NCI-H146 (cell line): ENCODE measurements at regions not wholly inside any gene's neighbourhood (a gene's known extent, or its start where the extent isn't known, plus 50 kb on each side); places are given as distances from the start of the nearest gene placed in this dataset.

Source experiments
- DNase-seq: peaks from one replicate; lab custom pipeline; 2025; lab: John Stamatoyannopoulos, UW

DNA sequence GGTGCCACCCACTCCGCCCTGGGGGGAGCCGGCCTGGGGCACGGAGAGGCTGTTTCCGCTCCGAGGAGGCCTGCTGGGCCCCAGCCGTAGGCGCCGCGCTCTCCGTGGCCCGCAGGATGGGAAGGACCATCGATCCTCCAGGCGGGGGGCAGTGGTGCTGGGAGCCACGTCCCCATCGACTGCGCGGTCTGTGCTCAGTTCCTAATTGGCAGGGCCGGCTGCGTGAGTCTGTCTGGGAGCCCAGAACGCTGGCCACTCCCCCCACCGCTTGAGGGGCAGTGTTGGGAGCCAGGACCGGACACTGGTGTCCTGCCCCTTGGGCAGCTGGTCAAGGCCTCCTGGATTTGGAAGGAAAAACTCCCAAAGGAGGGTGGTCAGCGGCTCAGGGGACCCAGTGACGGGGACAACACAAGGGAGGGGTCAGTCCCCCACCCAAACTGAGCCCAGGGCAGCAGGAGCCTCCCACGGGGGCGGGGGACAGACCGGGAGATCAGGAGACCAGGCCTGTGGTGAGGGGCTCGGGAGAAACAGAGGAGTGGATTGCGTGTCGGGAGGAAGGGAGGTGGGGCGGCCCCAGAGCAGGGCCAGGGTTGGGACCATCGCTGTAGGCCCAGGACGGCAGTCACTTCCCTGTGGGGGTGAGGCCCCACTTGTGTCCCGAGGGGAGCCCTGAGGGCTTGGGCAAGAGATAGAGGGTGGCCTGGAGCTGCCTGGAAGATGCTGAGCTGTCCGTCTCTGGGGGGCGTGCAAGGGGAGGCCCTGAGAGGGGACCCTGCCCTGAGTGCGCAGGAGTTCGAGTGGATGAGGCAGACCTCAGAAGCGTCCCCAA lies 89.0 kb downstream of the UNCX start:
- no peak for DNase-seq

DNA sequence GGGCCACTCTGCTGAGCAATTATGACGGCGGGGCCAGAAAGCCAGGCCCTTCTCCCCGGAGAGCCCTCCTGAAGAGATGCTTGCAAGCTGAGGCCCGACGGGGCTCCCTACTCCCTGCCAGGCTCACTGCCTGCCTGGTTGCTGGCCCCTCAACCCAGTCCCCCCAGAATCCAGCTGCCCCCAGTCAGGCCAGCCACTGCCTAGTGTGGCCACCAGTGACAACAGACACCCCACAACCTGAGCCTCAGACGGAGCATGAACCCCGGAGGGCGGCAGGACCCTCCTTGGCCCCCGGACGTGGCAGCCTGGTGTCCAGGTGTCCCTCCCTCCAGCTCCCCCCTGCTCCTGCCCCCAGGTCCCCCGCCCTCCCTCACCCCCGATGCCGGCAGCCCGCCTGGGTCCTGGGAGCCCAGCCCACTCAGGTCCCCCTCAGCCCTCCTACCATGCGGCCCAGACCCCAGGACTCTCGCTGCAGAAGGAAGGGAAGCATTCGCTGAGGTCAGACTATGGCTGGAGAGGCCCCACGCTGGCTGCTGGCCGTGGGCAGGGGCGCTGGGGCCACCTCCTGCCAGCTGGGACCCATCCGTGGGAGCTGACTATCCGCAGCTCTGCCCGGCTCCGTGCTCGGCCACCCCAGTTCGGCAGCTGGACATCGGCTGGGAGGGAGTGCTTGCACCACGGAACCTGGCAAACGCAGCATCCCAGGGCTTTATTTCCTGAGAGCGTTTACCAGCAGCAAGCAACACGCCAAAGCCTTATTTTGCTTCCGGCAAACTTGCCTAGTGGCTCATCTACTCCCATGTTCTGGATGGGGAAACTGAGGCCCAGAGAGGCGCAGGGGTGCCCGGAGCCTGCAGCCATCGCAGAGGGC lies 89.8 kb downstream of the UNCX start:
- DNase-seq: no peak

- no peak for DNase-seq
These were observed 90.7 kb downstream of the UNCX start for GRCh38 chr7:1323178-1324027.

- no peak for DNase-seq
These were observed 91.6 kb downstream of the UNCX start for GRCh38 chr7:1324028-1324900.

DNA sequence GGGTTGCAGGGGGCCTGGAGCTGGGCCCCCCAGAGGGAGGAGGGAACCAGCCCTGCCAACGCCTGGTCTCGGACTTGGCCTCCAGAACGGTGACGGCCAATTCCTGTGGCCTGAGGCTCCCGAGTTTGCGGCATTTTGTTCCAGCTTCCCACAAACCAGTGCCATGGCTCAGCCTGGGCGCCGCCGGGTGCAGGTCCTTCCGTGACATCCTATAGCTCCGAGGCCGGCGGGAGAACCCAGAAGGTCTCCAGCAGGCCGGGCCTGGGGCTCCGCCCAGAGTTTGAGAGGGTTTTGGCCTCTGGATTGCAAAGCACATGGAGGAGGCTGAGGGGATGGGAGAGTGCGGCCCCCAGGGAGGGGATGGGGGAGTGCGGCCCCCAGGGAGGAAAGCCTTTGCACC lies 92.6 kb downstream of the UNCX start:
- no peak for DNase-seq

- DNase-seq: no peak
These were observed 93.2 kb downstream of the UNCX start for GRCh38 chr7:1325646-1326510.

GRCh38 chr7:1326511-1326785 lies 93.8 kb downstream of the UNCX start:
- DNase-seq: no peak

GRCh38 chr7:1329261-1329660 lies 96.6 kb downstream of the UNCX start:
- DNase-seq: no peak

- DNase-seq: no peak
These were observed 97.5 kb downstream of the UNCX start for GRCh38 chr7:1329966-1330800.

DNA sequence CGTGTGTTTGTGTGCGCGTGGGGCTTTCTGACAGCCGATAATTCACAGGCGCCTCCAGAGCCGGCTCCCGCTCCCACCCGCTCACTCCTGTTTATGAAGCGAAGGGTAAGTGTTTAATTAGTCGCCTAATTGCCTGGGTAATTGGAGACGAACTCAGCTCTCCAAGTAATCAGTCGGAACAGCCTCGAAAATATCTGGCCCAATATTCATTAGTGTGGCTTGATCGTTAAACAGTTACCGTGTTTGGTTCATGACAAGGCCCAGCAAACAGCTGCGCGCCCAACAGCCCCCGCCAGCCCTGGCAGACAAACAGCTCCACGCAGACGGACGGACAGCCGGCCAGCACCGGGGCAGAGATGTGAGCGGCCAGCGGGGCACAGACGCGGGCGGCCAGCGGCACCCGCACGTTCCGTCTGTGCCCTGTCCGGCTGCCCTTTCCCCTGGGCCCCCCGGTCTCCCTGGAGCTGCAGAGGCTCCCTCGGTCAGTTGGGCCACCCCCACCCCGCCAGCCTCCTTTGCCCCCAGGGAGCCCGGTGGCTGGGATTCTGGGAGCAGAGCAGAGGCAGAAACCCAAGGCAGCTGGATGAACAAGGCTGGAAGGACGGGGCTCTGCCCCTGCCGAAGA lies 98.2 kb downstream of the UNCX start:
- no peak for DNase-seq

DNA sequence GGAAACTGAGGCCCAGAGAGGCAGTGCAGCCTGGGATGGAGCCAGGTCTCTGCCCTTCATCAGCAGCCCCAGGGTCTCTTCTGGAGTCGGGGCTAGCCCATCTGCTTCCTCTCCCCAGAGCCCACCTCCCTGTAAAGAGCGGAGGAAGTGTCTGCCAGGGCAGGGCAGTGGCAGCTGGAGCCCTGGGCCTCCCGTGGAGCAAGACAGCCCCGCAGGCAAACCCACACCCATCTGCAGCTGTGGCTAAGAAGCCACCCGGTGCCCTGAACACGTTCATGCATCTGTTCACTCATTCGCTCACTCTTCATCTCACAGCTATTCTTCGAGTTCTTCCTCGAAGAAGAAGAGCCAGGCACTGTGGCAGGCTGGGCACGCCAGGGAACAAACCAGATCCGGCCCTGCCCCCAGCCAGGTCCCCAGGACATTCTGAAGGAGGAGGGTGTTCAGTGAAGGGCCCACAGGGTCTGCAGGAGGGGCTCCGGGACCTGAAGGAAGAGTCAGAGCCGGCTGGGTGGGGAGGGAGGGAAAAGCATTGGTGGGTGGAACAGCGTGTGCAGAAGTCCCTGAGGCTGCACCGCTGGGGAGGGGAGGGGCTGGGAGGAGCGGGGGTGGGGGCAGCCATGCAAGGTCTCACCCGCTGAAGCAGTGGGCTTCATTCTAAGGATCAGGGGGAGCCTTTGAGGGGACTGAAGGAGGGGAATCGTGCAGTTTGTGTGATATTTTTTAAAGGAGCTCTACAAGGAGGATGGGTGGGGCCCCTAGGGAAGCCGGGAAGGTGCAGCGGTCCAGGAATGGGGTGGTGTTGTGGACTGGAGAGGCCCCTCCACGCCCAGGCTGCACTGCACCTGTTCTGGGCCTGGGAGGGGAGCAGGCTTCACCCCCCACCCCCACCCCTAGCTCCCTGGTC lies 99.1 kb downstream of the UNCX start:
- peak; percentile 38 for DNase-seq

GRCh38 chr7:1336509-1336908 lies 103.8 kb downstream of the UNCX start:
- no peak for DNase-seq

- no peak for DNase-seq
These were observed 106.9 kb downstream of the UNCX start for GRCh38 chr7:1339611-1340010.

DNA sequence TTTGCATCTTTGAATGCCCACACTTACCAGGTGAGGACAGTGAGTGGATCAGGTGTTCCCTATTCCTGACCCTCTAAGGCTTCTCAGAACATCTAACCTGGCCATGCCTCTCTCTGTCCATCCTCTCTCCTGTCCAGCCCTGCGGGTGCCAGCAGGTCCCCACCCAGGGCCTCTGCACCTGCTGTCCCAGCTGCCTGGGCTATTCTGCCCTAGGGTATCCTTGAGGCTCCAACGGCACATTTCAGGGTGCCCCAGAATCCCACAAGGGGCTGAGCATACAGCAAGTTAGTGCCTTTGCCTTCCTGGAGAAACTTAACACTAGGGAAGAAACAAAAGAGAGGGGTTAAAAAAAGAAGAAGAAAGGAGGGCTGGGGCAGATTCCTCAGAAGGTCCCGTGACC lies 107.4 kb downstream of the UNCX start:
- no peak for DNase-seq

DNA sequence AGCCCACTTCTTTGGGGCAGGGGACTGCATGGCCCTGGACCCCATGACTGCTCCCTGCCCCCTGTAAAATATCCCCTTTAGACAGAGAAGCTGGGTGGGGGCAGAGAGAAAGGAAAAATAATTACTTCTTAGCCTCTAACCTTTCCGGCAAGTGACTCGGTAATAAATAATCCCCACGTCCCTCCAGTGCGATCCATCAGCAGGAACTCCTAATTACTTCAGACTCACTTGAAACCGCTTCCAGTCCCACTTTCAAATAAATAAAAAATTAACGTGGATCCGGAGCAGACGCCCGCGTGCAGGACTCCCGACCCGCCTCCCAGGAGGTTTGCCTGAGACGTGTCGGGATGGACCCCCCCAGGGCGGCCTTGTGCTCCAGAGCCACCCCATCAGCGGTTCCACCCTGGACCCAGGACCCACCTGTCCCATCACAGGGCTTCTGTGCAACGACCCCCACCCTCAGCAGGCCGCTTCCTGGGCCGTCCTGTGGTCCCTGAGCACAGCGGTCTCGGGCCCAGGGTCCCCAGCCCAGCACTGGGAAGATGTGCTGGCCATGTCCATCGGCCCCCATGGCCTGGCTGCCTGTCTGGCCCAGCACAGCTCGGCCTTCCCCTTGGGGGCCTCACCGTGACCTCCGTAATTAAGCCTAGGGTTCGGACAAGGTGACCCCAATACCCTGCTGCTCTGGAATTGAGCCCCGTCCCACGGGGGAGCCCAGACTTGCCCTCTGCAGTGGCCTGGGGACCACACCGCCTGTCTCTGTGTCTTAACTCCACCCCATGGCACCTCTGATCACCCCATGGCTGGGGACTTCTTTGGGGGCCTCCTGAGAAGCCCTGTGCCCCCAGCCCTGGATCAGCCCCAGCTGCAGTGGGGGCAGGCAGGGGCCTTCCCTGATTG lies 108.0 kb downstream of the UNCX start:
- DNase-seq: no peak

- DNase-seq: no peak
These were observed 108.9 kb downstream of the UNCX start for GRCh38 chr7:1341361-1342089.
